ENCODE measurements at regions not wholly inside any gene's neighbourhood (a gene's known extent, or its start where the extent isn't known, plus 50 kb on each side); places are given as distances from the start of the nearest gene placed in this dataset.

DNA sequence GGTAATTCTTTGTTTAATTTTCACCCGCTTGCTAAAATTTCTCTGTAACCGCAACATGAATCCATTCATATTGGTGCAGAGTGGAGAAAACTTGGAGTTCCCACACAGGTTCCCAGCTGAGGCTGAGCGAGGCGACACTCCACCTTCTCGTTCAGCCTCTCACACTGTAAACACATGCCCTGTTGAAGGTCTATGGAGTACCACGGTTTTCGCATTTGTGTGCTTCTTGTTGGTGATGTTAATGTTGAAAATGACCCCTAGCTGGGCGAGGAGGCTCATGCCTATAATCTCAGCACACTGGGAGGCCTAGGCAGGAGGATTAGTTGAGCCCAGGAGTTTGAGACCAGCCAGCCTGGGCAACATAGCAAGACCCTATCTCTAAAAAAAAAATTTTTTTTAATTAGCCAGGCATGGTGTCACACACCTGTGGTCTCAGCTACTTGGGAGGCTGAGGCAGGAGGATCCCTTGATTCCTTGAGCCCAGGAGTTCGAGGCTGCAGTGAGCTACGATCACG is 67.2 kb downstream of the ARHGEF18 start (continued):
- TF ChIP-seq ZNF703 (CRISPR knock-in tag; IDR thresholded peaks at IDR 0.05; ENCODE audit: borderline replicate concordance) (no peak), ZSCAN5A (CRISPR knock-in tag; IDR thresholded peaks at IDR 0.05; ENCODE audit: borderline replicate concordance) (no peak), FOXK1 (CRISPR knock-in tag; IDR thresholded peaks at IDR 0.05; ENCODE audit: borderline replicate concordance, low read depth) (peak; percentile 5; the same call in 1 of the 2 replicates), SATB2 (CRISPR knock-in tag; IDR thresholded peaks at IDR 0.05) (no peak), ZNF7 (CRISPR knock-in tag; IDR thresholded peaks at IDR 0.05) (no peak), ZBTB38 (CRISPR knock-in tag; IDR thresholded peaks at IDR 0.05) (peak; percentile 67), DNMT3B (CRISPR knock-in tag; conservative IDR thresholded peaks at IDR 0.05) (no peak), ZC3H4 (CRISPR knock-in tag; IDR thresholded peaks at IDR 0.05; ENCODE audit: borderline replicate concordance) (no peak), ZNF687 (CRISPR knock-in tag; IDR thresholded peaks at IDR 0.05) (no peak), ZNF121 (CRISPR knock-in tag; IDR thresholded peaks at IDR 0.05) (peak; percentile 97), ZNF333 (CRISPR knock-in tag; IDR thresholded peaks at IDR 0.05; ENCODE audit: borderline replicate concordance) (no peak), ZNF781 (CRISPR knock-in tag; IDR thresholded peaks at IDR 0.05; ENCODE audit: borderline replicate concordance, not compliant biosample characterization) (no peak), PBX2 (CRISPR knock-in tag; IDR thresholded peaks at IDR 0.05) (no peak), ZBTB7A (CRISPR knock-in tag; IDR thresholded peaks at IDR 0.05) (0 out of 2 replicates have a peak, but pooled peaks have one; percentile 12), MED1 (CRISPR knock-in tag; IDR thresholded peaks at IDR 0.05) (peak; percentile 28; the same call in 1 of the 2 replicates), GATAD2A (CRISPR knock-in tag; IDR thresholded peaks at IDR 0.05) (peak; percentile 6; the same call in 1 of the 2 replicates), ELF3 (CRISPR knock-in tag; IDR thresholded peaks at IDR 0.05) (0 out of 2 replicates have a peak, but pooled peaks have one; percentile 19), SALL1 (CRISPR knock-in tag; IDR thresholded peaks at IDR 0.05) (peak; percentile 28; the same call in 1 of the 2 replicates), ZNF589 (CRISPR knock-in tag; conservative IDR thresholded peaks at IDR 0.05) (no peak), ZNF451 (CRISPR knock-in tag; IDR thresholded peaks at IDR 0.05) (no peak), NCOA1 (CRISPR knock-in tag; IDR thresholded peaks at IDR 0.05) (no peak), ZNF629 (CRISPR knock-in tag; conservative IDR thresholded peaks at IDR 0.05) (no peak), ZNF124 (CRISPR knock-in tag; IDR thresholded peaks at IDR 0.05) (no peak)
- TF ChIP-seq, protein P1, sequence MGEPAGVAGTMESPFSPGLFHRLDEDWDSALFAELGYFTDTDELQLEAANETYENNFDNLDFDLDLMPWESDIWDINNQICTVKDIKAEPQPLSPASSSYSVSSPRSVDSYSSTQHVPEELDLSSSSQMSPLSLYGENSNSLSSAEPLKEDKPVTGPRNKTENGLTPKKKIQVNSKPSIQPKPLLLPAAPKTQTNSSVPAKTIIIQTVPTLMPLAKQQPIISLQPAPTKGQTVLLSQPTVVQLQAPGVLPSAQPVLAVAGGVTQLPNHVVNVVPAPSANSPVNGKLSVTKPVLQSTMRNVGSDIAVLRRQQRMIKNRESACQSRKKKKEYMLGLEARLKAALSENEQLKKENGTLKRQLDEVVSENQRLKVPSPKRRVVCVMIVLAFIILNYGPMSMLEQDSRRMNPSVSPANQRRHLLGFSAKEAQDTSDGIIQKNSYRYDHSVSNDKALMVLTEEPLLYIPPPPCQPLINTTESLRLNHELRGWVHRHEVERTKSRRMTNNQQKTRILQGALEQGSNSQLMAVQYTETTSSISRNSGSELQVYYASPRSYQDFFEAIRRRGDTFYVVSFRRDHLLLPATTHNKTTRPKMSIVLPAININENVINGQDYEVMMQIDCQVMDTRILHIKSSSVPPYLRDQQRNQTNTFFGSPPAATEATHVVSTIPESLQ (CRISPR knock-in tag; conservative IDR thresholded peaks at IDR 0.05): no peak

Data from HepG2 (cell line).